Activated T-cell treated with anti-CD3 and anti-CD28 coated beads for 24 hours (primary cell): ENCODE measurements at regions not wholly inside any gene's neighbourhood (a gene's known extent, or its start where the extent isn't known, plus 50 kb on each side); places are given as distances from the start of the nearest gene placed in this dataset.
"Not testable (repeated sequence)": the region's sequence is repeated elsewhere in the genome, so short reads cannot be mapped to it uniquely, and the experiment has no call there.

ENCODE experiments used
- DNase-seq: peaks from one replicate; pipeline ENCODE4 v3.0.0-alpha.2; 2020; ENCODE audit warnings: low read depth

DNA sequence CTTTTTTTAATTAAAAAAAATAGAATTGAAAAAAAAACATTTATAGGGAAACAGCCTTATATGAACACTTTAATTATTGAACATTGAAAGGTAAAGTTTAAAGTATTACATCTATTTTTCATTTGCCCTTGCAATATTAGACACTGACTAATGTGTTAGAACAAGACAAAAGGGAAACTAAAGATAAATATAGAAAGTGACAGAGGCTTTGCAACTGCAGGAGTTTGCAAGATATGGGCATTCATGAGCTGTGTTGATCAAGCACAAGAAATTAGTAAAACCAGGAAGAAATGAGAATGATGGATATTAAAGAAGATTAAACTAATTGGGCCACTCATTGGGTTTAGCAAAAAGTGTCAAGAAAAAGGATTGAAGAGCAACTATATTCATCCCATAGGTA is 1097.7 kb upstream of the CELF4 start:
- DNase-seq = no peak

DNA sequence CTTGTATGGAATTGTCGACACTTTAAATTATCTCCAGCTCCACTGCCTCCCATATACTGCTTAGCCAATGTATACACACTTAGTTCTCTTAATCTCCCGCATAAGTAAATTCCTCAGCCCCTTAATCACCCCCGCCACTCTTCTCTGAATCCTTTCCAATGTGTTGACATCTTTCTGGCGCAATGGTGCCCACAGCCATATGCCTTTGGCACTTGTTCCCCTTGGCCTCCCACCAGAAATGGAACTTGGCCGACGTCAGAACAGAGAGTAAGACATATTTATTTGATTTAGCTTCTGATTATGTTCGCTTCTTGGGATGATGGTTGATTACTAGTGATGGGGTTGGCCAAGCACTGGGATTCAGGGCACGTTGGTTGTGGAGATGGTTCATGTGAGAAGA is 1089.3 kb upstream of the CELF4 start:
- no peak for DNase-seq

DNA sequence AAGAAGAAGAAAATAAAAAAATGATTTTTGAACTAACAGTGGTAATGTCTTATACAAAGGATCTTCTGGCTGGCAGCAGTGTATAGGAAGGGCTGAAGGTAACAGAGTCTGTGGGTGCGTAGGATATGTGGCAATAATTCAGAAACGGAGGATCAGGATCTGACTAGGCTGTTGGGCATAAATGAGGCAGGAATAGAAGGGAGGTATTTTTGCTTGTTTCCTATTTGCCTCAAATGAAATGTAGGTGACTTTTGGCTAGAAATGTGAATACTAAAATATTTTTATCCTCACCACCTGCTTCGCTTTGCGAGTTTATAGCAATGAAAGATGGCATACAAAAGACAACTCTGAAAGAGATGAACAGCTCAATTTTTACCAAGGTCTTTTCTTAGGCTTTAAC is 1086.1 kb upstream of the CELF4 start:
- no peak for DNase-seq

DNA sequence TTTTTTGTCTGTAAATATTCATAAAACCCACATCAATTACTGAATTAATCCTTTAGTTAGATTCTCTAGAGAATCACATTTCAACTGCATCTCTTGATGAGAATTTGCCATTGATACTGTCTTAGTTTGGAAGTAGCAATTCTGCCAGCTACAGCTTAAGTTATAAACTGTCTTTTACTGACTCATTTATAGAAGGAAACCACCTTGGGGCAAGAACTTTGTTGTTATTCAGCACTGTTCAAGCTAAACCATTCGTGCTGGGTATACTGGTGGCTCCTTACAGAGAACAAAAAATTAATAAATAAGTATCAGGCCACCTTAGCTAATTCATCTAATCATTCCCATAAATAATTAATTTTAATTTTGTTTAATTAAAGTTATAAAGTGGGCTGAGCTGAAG is 1082.6 kb upstream of the CELF4 start:
- no peak for DNase-seq

DNA sequence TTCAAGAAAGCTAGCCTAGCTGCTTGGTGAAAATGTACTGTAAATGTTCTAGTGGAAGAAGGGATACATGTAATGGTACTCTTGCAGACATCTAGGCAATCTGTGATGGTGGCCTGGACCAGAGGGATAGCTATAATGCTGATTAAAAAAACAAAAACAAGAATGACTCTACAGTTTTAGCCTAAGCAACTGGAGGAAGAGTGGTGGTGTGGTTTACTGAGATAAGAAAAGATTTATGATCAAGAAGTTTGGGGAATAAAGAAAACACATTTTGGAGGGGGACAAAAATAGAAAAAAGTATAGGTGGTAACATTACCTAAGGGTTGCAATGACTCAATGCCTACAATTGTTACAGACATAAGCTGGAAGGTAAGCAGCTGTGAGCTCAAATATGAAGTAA is 1080.7 kb upstream of the CELF4 start:
- no peak for DNase-seq

DNA sequence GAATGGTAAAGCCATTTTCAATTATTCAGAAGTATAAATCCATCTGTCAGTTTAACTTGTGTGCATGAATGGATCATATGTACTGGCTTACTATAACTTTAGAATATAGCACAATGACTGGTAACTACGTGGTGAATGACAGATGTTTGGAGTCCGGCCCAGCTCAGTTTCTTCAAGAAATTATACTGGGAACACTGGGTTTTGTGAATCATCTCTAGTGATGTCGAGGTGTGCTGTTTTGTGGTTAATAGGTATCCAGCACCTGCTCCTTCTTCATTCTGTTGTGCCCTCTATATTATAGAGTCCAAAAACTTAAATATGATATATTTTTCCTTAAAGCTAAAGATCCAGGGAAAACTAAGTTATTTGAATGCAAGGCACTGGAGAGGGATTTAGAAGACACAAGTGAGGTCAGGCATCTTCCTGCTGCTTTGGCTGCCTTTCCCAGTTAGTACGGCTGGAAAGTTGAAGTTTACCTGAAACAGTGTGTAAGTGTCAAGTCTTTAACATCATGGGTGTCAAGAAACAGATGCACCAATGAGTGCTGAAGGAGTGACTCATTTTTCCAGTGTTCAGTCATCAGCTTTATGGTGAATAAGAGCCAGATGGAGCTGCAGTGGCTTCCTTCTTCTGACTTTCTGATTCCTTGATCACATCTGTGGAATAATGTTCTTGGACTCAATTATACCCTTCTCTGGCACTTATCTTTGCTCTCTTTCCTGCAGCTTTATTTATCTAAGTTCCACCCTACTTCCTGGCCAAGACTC is 1079.5 kb upstream of the CELF4 start:
- DNase-seq = no peak

DNA sequence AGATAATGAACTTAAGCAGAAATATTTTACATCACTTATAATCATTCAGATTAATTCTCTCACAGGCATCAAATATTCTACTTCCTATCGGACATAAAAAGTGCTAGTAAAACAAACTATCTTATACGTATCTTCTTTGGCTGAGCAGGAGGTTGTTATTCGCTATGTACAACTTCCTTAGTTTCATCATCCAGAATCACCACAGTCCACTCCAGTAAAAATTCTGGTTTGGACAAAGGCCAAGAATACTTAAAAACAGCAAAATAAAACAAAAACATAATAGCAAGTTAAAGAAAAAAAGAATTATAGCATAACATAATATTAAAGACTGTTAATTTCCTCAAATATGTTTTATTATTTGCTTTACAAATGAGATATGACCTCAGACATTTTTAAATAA is 1077.1 kb upstream of the CELF4 start:
- DNase-seq = no peak

DNA sequence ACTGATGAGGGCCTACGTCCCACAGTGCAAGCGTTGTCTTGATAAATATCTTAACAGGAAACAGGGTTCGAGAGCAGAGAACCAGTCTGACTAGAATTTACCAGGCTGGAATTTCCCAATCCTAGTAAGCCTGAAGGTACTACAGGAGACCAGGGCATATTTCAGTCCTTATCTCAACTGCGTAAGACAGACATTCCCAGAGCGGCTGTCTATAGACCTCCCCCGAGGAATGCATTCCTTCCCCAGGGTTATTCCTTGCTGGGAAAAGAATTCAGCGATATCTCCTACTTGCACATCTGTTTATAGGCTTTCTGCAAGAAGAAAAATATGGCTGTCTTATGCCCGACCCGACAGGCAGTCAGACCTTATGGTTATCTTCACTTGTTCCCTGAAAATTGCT is 1074.1 kb upstream of the CELF4 start:
- DNase-seq = not testable (repeated sequence)

DNA sequence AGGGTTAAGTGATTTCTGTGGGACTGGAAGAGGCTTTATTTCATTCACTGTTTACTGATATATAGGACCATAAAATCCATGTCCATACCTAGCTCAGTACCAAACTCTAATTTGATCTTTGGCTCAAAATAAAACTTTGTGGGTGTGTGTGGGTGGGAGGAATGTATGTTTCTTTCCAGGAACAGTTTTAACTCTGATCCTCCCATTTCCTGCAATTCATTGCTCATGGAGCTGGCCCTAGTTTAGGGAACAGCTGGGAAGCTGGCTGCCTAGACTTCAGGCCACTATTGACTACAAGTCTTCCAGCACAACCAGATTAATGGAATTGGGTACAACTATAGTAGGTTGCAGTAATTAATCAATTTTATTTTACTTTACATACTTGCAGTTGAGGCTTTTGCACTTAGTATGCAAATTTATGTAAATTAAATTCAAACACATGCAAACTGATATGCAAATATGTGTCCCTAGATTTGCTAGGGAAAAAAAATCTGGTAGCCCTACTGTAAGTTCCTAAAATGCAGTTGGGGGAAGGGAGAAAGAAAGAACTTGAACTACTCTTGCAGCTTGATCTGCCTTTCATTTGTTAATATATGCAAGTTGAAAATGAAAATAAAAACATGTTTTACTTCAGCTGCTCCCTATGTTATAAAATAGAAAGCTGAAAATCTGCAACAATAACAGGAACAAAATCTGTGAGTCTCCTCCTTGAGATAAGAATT is 1070.3 kb upstream of the CELF4 start:
- DNase-seq = no peak

DNA sequence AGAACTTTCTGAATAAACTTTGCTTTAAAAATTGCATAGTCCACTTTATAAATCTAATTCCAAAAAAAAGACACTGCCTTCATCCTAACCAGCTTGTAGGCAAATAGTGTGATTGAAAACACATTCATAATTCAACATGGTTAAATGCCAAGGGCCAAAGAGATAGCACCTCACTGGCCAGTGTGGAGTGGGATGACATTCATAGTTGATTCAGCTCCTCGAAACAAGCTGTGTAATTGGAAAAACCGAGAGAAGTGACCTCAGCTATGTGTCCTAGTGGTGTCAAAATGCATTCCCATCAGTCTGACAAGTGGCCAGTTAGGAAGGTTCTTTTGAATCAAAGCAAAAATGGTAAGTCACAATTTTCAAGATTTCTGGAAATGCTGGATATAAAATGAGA is 1068.5 kb upstream of the CELF4 start:
- DNase-seq = no peak

DNA sequence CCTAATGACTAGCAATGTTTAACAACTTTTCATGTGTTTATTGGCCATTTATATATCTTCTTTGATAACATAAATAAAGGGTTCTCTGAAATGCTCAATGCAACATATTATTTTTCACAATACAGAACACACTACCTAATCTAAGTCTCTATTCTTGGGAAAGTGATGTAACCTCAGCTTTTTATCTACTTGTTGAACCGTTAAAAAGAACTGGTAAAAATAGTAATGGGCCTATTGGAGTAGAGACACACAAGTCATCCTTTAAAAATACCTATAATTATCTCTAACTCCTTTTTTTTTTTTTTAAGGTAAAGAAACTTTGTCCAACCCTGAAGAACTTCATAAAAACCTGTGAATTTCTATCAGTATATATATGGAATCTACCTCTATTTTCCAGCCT is 1067.7 kb upstream of the CELF4 start:
- DNase-seq = no peak

DNA sequence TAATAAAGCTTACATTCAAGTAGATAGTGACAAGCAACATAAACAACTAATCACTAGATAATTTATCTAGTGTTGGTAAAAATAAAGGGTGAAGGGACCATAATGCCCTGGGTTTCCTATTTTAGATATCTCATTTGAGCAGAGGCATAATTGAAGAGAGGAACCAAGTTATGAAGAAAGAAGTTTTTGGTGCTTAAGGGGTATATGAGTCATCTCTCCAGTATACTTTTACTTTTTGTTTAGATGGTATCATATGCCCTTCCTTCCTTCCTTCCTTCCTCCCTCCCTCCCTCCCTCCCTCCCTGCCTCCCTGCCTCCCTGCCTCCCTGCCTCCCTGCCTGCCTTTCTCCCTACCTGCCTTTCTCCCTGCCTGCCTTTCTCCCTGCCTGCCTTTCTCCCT is 1053.5 kb upstream of the CELF4 start:
- no peak for DNase-seq

DNA sequence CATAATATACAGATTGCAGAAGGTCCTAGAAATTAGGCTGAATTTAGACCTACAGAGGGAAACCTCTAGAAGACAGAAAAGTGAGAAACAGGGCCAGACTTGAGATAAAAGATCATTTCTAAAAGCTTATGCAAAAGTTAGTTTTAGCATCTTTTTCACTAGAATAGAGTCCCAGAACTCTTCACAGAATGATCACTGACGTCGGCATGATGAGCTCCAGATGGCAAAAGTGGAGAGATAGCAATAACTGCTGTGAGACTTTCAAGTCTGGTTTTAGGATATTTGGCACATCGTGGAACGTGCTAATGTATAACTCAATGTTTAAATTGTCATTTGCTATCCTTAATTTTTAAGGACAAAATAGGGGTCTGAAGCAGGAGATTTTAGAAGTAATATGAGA is 1050.7 kb upstream of the CELF4 start:
- no peak for DNase-seq

DNA sequence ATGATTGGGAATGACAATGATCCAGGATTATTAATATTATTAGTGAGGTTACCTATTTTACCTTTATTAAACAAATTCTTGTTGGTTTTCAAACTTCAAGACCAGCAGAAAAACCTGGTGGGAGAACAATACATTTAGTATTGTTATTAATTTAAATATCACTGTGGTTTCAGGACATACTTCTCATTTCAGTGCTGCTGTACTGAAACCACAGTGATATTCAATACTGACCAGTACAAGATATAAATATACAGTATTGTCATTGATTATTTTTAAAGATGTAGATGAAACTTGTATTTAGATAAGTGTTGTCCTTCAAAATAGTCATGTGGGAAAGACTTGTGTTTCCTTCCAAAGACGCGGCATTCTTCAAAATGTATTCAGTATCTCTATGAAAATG is 1047.3 kb upstream of the CELF4 start:
- no peak for DNase-seq

DNA sequence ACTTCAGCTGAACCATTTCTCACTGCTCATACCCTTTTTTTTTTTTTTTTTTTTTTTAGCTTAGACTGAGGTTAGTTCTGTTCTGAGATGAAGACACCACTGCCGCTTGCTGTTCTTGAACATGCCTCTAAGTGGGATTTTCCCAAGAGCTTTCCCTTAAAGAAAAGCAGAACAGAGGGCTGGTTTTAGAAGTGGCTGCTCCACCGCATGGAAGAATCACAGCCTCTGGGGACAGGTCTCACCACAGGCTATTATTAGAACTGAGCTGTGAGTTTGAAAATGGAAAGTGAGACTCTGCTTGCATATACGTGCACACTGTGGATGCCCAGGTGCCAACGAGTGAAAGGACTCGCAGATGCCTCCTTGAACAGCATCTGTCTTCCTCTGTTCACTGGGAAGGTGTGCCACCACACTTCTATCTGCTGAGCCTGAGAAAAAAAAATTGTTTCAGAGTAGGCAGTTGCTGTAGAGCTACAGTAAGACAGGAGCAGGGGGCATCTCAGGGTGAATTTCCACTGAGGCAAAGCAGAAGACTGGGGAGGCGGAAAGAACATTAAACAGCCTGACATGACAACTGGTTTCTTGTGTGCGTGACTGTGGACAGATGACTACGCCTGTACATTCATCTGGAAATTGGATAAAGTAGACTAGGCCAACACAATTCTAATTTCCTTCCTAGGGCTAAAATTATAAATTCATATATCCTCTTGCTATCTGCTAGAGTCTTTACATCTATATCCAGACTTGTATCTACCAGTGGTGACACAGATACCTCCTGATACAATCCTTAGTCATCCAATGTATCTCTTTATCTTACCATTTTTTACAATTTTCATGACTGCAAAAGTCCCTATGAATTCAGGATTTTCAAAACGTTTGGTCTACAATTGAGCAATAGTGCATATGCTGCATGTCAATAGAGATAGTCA is 1045.7 kb upstream of the CELF4 start:
- peak; percentile 1 for DNase-seq

DNA sequence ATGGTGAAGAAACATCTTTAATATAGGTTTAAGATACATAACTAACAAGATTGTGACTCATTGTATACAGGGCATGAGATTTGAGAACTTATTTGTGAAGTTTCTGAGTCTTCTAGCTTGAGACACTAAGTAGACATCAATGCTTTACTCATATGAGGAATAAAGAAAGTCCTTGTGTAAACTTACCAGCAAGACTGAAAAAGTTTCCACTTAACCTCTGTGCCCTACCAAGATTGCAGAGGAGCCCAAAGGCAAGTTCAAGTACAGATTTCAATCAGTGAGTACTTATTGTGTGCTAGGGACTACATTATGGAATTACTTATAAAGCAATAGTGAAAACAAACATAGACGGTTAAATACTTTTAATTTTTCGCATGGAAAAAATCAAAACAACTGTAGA is 1041.2 kb upstream of the CELF4 start:
- no peak for DNase-seq

DNA sequence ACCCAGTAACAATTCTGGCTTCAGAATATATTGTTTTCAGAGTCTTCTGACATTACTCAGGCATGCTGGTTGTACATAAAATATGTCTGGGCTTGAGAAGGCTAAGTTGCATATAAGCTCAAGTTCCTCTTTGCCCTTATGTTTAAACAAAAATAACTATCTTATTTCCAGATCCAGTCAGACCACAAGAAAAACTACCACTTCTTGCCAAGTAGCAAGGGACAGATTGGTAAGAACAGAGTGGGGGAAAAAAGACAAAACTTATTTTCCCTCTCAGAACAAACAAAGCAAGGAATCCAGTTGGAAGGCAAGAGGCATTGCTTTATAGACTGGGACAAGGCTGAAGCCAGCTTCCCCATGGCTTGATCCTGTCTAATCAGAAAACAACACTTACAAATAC is 1036.7 kb upstream of the CELF4 start:
- no peak for DNase-seq

DNA sequence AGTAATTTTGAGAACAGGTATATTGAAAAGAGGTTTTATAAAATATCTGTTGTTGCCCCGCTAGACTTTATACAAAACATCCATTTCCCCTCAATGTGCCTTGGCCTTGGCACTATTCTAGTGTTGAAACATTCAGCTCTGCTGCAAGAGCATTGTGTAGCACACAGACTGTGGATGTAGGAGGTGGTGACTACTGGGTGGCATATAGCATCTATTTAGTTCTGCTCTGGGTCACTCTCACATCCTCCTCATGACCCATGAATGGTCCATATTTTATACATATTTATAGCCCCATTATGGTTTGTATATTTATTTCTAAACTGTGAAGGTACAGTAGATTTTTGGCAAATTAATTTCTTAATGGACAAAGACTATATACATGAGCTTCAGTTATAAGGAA is 1022.0 kb upstream of the CELF4 start:
- no peak for DNase-seq

DNA sequence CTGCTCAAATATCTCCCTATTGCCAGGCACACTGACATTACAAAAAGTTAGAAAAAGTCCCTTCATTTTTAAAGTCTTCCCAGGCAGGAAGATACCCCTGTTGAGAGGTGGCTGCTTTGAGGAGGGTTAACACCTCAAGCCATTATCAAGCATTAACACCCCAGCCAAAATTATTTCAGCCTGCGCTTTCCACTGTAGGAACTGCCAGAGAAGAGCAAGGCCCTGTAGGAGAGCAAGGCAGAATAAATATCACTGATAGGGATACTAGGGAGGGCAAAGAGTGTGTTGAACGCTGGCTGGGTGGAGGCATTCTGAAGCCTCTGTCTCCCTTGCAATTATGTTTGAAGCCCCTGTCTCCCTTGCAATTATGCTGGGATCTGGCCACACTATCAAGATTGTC is 1020.7 kb upstream of the CELF4 start:
- no peak for DNase-seq

DNA sequence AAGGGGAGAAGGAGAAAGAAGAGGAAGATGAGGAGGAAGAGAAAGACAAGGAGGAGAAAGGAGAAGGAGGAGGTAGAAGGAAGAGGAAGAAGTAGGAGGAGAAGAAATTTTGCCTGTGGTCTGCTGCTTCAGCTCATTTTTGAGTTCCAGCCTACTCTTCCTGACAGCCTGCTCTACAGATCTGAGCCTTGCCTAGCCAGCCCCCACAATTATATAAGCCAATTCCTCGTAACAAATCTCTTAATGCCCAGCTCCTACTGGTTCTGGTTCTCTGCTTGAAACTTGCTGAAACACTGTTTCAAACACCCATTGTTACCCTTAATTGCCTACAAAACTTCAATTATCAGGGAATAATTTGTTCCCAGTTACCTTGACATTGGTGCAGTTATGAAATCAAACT is 1014.2 kb upstream of the CELF4 start:
- no peak for DNase-seq

DNA sequence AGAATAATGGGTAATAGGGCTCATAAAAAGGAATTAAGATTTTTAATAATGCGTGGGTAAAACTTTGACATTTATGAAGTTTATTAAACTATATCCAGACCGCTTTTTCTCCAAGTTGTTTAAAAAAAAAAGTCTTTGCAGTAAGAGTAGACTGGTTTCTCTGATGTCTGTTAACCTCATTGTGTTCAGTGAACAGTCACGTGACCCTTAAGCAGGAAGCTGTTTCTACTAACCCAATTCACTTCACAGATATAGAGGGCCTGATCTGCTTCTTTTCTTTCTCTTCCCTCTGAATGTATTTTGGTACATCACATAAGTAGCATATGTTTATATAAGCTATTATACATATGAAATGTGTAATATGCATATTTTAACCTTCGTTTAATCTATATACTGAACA is 1011.3 kb upstream of the CELF4 start:
- no peak for DNase-seq

DNA sequence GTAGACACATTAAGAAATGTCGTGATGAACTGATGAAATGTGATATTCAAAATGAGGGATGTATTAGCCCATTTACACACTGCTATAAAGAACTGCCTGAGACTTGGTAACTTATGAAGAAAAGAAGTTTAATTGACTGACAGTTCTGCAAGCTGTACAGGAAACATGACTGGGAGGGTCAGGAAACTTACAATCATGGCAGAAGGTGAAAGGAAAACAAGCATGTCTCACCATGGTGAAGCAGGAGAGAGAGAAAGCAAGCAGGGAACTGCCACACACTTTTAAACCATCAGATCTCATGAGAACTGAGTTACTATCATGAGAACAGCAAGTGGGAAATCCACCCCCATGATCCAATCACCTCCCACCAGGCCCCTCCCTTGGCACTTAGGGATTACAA is 1010.8 kb upstream of the CELF4 start:
- DNase-seq = no peak

DNA sequence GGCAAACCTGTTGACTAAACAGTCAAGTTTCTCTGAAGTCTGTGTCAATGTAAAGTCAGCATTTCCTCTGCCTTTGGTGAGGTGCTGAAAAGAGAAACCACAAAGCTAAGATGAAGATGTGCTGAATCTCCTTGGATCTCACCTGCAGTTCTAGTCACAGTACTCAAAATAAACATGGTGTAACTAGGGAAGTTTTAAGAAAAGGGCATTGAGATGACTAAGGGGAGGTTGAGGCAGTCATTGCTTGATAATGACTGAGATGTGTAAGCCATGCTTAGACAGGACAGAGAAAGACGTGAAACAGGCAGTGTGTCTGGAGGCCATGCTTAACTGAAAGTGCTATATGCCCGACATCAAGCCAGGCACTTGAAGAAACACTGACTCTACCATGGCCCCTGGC is 1010.0 kb upstream of the CELF4 start:
- no peak for DNase-seq
